HepG2 (cell line): ENCODE measurements at regions not wholly inside any gene's neighbourhood (a gene's known extent, or its start where the extent isn't known, plus 50 kb on each side); places are given as distances from the start of the nearest gene placed in this dataset.

ENCODE experiments used
- CTCF ChIP-seq: sonication (generic); formaldehyde crosslinking; IDR thresholded peaks from 2 replicates; pipeline ENCODE4 v1.5.0; 2020; ENCODE audit warnings: mild to moderate bottlenecking, missing genetic modification reagents, moderate library complexity
- POLR2AphosphoS2 ChIP-seq: IDR thresholded peaks from 2 replicates; pipeline ENCODE4 v1.6.1; 2011; ENCODE audit warnings: low read depth, low read length, improper control_type of control experiment
- ZNF362 ChIP-seq: sonication (generic); formaldehyde crosslinking; IDR thresholded peaks from 2 replicates; pipeline ENCODE4 v1.4.0; 2020; ENCODE audit warnings: missing genetic modification reagents, mild to moderate bottlenecking, borderline replicate concordance
- TF ChIP-seq, protein P1 (sequence below): sonication (generic); formaldehyde crosslinking; IDR thresholded peaks from 2 replicates; pipeline ENCODE4 v1.5.1; 2020; ENCODE audit warnings: missing genetic modification reagents, mild to moderate bottlenecking, borderline replicate concordance

DNA sequence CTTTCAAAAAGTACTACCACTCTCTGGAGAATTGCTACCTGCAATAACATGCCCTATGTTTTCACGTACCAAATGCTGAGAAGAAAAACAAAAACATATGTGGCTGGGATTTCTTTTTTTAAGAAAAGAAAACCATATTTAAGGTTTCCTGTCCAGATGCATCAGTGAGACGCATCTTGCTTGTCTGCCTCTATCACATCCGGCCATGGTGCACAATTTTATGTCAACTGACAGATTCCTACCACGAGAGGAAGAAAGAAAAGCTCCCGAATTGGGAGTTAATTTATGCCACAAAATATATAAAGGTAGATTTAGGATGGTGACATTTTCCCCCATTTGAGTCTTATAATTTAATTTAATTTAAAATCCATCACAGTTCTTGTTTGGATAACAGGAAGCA is 62.3 kb upstream of the COL24A1 start:
- no peak for TF ChIP-seq ZNF362 (CRISPR knock-in tag)
- no peak for TF ChIP-seq CTCF (CRISPR knock-in tag)
- no peak for TF ChIP-seq POLR2AphosphoS2
- TF ChIP-seq, protein P1, sequence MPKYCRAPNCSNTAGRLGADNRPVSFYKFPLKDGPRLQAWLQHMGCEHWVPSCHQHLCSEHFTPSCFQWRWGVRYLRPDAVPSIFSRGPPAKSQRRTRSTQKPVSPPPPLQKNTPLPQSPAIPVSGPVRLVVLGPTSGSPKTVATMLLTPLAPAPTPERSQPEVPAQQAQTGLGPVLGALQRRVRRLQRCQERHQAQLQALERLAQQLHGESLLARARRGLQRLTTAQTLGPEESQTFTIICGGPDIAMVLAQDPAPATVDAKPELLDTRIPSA (CRISPR knock-in tag) = no peak
